Inferior parietal cortex (tissue), 1 donor: ENCODE measurements at regions not wholly inside any gene's neighbourhood (a gene's known extent, or its start where the extent isn't known, plus 50 kb on each side); places are given as distances from the start of the nearest gene placed in this dataset.
"Not testable (repeated sequence)": the region's sequence is repeated elsewhere in the genome, so short reads cannot be mapped to it uniquely, and the experiment has no call there.

Experiments
- DNase-seq: peaks from one replicate; pipeline ENCODE4 v3.0.0-alpha.2; 2016; ENCODE audit errors: extremely low spot score

DNA sequence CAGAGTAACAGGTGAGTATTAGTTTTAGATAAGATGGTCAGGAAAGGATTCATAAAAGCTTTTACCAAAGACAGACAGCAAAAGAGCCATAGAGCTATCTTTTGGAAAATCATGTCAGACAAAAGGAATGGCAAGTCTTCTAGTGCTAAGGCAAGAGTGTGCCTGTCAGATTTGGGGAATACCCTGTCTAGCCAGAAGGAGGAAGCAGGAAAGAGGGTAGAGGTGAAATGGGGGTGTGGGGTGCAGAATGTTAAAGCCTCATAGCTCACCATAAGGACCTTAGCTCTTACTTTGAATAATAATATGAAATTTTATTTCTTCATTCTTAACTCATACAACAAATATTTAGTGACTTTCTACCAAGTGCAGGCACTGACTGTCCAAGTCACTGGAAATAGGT lies 512.1 kb upstream of the ROBO2 start:
- no peak for DNase-seq

DNA sequence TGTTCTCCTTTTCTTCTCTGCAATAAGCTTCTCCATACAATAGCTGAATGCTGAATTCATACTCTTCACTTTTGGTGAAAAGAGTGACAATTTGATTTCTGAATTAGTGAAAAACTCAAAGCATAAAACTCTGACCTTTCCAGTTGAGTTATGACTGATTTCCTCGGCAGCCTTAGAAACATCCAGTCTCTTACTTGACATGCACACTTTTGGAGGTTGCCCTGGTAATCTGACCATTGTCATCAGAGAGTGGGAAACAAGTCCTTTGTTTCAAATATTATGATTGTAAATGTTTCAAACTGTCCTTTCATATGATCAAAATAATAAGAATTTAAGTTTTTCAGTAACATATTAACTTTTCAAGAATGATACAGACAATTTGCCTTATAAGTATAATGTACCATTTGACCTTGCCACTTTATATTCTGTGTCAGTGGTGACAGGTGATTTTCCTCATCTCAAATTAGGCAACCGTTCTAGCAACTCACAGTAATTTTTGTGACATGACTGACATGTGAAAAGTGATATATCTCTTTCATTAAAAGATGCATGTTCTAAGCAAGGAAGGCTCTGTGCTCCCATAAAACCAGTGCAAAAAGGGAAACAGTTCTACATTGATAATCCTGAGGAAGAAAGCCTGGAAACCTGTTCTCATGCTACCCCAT lies 507.6 kb upstream of the ROBO2 start:
- DNase-seq: no peak

DNA sequence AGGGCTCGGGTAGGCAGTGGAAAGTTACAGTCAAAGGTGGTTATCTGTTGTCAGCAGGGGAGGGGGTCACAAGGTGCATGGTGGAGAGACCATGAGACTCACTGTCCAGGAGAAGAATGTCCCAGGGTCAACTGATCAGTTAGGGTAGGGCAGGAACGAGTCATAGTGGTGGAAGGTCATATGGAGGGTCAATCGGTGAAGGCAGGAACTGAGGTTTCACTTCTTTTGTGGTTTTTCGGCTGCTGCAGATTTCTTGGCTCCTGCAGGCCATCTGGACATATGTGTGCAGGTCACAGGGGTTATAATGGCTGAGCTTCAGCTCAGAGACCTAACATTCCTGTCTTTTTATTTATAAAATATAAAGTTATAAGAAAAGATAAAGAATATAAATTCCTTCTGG lies 506.2 kb upstream of the ROBO2 start:
- not testable (repeated sequence) for DNase-seq

DNA sequence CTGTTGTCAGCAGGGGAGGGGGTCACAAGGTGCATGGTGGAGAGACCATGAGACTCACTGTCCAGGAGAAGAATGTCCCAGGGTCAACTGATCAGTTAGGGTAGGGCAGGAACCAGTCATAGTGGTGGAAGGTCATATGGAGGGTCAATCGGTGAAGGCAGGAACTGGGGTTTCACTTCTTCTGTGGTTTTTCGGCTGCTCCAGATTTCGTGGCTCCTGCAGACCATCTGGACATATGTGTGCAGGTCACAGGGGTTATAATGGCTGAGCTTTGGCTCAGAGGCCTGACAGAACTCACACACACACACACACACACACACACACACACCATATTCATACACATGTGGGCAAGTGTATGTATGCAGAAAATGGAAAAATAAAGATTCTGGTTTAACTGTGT lies 502.0 kb upstream of the ROBO2 start:
- not testable (repeated sequence) for DNase-seq

DNA sequence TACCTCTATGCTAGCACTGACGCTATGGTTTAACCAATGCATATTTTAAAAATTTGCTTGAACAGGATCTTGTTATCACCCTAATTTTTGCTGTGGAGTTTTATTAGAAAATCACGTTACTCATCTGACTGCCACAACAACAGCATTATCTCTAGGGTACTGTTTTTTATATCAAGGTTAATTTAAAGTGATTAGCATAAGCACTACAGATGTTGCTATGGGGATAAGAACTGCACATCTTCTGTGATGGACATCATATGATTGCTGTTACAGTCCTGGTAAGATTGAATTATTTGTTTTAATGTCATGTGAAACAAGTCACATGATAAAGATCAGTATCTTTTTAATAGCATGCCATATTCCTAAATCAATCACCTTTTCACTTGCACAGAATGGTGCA lies 492.2 kb upstream of the ROBO2 start:
- DNase-seq: no peak

DNA sequence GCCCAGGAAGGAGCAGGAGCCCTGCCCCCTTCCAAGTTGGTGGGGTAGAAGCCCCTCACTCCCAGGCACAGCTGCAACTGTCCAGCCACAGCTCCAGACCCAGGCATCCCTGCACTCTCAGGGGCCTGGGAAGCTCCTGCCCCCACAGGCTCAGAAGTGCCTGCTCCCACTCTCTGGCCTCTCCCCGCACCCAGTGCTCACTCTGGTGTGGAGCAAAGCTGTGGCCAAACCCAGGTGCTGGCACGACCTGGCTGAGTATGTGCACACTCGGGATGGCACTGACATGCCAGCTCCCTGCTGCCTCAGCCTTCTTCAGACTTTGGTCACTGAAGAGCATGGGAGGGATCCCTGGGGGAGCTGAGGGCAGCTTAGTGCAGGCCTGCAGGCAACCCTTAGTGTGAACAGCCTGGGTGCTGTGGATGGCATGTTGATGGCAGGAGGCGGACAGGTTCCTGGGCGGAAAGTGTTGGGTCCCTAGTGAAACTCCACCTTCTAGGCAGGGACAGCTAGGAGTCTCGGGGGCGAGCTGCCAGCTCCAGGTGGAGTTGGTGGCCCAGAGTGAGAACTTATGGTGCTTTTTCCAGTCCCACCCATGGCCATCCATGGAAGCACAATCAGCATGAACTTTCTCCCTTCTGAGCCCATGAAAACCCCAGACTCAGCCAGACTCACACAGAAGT lies 489.2 kb upstream of the ROBO2 start:
- DNase-seq: no peak

DNA sequence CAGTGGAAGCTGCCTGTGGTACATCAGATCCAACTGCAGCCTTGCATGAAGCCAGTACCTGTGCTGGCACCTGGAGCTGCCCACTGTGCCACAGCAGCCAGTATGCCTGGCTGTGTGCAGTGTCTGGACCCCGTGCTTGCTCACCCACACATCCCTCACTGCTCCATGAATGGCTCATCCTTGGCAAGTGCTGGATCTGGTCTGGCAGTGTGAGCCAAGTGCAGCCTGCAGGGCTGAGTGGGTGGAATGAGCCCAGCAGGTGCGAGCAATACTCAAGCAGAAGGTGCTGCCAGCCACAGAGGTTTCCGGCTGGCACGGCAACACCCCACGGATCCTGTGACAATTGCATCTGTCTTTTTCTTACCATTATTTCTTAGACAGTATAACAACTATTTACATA lies 488.2 kb upstream of the ROBO2 start:
- no peak for DNase-seq

DNA sequence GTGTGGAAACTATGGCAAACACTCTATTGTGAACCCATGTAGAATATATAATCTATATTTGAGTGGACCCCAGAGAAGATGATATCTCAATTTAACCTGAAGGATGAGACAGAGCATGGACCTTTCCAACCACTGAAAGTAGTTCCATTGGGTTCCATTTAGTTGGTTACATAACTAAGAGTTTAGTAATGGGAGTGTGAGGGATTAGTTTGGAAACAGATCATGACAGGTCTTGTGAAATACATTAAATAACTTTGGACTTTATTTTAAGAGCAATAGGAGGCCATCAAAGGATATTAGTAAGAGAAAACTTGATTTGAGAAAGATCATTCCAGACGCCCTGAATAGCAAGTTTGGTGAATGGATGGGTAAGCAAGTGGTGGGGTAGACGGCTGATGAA lies 487.2 kb upstream of the ROBO2 start:
- no peak for DNase-seq

DNA sequence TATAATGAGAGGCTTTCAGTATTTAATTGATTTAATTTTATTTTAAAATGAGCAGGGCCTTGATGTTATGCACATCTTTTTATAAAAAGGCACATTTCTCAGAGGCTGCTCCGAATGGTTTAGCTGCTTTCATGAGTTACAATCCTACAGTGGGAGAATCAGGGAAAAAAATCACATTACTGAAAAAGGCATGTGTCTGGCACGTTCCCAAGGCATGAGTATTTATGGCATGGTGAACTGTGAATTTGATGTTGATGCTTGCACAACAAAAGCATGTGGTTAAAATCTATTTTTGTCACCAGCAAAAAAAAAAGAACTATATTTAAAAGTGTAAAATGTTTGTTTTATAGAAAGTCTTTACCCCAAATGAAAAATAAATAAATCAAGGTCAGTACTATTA lies 485.2 kb upstream of the ROBO2 start:
- no peak for DNase-seq

DNA sequence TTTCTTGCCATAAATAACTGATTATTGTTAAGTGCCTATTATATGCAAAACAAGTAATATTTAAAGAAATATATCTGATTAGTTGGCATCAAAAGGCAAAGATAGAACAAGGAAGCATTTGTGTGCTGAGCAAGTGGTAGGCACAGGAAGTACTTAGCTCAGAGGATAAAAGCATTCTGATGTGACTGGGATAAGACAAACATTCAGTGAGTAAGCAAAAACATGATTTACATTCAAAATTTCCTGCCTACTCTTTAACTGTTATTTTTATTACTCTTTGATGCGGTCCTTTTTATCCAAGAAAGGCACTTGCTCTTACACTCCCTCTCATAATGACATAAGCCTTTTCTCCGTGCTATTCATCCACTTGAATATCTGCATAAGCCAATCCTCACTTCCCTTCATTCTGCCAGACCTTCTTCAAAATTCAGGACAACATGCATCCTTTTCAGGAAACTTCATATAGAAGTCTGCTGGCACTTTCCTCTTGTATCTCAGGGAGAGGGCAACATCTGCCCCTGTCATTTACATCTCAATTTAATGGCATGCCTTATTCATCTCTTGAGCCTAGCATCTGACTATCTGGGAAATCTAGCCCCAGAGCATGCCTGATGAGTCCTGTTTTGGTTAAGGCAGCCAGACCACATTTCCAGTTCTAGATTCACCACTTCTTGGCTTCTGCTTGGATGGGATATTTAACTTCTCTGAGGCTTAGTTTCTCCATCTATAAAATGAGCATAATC lies 478.2 kb upstream of the ROBO2 start:
- DNase-seq: no peak

DNA sequence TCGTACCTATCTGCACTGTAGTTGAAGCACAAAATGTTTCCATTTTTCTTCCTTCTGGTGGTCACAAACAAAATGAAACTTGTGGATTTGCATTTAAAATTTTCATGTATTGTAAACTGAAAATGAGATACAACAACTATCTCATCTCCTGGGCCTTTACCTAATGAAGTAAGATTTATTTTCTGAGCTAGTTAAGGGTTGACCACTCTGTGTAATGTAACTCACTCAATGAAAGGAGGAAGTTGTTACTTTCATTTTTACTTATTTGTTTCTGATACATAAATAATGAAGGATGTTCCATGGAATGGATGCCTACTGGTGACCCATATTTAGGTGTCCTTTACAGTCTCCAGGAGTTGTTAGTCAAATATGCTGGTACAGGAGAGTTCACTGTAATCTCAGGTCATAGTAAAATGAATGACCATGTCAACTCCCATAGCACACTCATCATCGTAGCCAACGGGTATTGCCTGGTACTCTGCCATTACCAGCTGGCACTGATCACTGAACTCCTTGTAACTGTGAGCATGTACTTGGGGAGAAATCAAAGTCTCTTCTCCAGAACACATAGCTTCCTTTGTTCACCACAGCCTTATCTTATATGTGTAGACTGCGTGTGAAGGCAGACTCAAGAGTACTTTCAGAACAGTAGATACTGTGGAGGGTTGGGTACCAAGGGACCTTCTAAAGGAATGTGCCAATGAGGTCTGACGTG lies 474.2 kb upstream of the ROBO2 start:
- no peak for DNase-seq

DNA sequence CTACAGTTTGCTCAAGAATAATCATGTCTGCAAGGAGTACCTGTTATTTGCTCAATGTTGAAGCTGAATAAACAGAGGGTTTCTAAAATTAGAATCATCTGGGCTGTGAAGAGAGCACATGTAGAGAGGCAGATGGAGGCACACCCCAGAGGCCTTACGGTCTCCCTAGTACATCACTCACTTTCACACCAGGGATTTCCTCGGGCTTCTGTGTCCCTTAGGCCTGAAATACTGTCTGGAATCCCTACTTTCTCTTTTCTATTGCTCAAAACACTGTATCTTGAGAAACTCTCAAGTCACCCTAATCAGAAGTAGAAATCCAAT lies 473.7 kb upstream of the ROBO2 start:
- no peak for DNase-seq

DNA sequence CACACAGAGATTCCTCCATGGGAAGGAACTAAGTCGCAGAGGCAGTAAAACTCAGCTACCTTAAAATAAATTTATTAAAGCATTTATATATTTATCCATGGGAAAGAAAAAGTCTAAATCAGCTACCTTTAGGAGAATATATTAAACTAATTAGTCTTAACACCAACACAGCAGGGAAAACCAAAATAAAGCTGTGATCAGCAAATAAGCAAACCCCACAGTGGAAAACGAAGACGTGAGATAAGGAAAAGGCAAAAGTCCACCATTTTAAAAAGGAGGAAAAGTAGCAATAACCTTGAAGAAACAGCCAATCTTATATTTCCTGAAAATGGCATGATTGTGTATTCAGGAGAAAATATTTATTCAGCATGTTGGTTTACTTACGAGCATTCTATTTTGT lies 473.0 kb upstream of the ROBO2 start:
- no peak for DNase-seq

DNA sequence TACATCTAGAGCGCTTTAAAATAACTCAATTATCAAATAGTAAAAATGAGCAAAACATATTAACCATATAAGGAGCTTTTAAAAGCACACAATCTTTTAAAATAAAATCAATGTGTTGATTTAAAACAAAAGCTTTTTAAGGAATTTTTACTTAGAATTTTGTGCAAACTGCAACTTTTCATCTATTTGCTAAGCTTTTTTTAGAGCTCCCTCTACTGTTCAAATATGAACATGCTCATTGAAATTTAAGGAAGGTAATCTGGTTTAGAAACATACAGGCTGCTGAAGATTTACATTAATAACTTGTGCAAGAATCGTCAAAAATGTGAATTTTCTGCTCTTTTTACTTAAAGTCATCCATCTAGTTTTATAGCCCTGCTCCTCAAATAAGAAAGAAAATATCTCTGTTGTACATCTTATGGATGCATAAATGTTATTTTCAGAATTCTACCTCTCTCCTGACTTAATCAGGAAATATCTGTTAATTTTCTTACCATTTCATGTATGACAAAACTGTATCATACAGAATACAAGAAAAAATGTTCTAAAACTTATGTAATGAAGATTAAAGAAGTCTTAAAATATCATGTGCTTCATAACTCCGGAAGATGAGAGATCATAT lies 469.4 kb upstream of the ROBO2 start:
- DNase-seq: peak; percentile 68

DNA sequence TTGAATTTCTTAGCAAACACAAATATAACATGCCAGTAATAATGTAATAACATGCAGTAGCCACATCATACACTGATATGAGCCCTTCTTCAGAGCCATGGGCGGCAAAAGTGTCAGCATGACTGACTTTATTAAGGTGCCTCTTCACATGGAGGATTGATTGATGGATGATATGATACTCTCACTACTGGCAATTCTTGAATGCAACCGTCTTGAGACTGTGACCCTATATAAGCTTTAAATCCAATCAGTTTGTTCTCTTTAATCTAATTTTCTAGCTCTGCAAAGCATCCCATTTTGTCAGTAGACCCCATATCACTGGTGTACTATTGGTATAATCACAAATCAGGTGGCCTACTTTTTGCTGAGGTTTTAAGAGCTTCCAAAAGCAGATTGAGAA lies 463.7 kb upstream of the ROBO2 start:
- no peak for DNase-seq

DNA sequence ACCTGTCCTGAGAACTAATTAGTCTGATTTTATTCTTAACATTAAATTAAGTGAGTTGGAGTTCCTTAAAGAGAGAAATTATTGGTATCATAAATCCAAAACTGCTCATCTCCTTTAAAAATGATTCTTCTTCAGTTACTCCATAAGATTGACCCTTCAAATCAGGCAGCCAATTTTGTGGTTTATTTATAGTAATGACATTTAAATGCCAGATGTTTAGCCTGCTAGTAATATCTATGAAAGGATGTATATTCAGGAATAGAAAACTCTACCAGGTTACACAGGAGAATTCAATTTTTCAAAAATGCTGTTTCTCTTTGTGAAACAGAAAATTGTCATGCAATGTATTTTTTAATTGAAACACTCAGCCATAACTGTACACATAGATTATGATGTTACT lies 457.8 kb upstream of the ROBO2 start:
- no peak for DNase-seq

DNA sequence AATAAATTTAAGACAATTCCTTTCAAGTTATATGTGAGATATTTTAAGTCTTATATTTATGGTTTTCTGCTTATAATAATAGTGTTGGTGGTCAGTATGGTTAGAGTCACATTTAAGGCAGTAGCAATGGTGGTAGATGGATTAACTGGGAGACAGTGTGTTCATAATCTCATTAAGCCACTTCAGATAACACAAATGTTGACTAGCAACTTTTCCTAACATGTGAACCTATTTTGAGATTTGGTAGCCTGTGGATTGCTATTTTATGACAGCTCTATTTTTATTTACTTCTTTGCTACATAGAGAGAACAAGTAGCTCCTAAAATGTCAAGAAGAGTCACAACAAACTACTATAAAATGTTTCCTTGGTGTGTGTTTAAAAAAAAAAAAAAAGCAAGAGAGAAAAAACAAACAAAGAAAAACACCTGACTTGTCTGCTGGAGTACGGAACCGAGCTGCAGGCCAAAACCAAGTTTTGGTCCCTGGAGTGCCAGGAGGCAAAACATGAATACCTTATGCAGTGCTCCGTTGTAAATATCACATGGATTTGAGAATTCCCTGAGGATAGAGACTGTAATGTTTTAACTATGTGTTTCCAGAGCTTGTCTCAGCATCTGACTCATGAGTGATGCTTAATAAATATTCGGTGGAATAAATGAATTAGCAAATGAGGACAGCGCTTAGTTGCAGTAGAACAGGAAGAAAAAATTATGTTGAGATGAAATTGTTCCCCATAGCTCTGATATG lies 457.1 kb upstream of the ROBO2 start:
- no peak for DNase-seq

DNA sequence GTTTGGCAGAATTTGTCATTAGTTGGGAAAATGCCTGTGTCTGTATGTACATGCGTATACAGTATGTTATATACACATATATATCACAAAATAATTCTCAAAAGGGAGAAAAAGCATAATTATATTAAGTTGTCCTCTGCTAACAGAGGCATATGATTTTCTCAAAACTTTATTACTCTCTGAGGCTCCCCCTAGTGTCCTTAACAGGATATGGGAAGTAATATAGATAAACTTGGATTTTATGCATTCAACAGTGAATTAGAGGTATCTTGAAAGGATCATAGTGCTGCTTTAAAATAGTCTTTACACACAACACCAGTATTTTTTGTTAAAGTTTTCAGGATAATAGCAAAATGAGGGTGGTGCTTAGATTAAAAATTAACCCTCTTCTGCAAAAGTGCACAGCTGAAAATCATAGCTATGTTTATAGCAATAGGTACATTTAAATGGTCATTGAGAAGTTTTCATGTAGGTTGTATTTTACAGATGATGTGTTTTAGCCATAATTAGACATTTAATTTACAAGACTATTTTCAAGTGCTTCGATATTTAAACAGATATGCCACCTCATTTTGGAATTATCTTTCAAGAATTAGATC lies 454.0 kb upstream of the ROBO2 start:
- peak; percentile 35 for DNase-seq

DNA sequence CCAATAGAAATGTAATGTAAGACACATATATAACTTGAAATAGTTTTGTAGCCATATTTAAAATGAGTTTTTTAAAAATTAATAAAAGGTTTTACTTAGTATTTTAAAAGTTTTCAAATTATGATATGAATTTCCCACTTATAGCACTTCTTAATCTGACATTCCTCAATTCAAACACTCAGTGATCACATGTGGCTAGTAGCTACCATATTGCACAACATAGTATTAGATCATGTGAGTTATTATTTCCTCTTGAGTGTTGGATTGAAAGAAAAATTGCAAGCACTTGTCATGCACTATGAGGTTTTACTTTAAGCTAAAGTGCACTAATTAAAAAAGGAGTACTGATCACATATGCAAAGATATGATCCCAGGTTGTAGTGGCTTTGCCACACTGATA lies 453.4 kb upstream of the ROBO2 start:
- DNase-seq: no peak

DNA sequence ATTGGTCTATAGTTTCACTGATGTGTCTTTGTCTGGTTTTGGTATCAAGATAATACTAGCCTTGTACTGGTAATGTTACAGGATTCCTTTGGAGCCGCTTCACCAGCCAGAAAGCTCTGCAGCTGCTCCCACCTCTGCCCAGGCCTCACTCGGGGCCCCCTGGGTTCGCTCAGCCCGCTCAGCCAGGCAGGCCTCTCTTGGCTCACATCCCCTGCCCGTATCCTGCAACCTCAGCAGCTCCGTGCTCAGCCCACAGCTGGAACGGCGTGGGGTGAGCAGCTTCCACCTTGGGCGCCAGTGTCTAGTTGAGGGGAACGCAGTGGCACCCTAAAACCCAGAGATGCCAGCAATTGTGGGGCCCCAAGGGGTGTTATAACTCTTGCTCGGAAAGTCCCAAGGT lies 429.7 kb upstream of the ROBO2 start:
- DNase-seq: no peak

DNA sequence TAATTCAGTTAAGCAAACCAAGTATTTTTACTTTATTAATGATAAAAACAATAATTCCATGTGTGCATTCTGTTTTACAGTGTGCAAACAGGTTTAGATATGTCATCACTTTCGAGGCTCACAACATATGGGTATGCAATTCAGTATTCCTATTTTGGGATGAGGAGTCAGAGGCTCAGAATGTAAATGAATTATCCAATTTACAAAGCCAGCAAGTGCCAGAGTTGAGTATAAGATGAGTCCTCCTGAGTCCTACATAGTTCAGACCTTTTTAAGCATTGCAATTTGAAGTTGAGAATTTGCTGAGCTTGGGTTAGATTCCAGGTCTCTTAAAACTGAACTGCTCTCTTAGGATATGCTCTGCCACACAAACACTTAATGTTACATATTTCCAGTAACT lies 424.2 kb upstream of the ROBO2 start:
- DNase-seq: no peak
